ENCODE measurements at regions not wholly inside any gene's neighbourhood (a gene's known extent, or its start where the extent isn't known, plus 50 kb on each side); places are given as distances from the start of the nearest gene placed in this dataset.

DNA sequence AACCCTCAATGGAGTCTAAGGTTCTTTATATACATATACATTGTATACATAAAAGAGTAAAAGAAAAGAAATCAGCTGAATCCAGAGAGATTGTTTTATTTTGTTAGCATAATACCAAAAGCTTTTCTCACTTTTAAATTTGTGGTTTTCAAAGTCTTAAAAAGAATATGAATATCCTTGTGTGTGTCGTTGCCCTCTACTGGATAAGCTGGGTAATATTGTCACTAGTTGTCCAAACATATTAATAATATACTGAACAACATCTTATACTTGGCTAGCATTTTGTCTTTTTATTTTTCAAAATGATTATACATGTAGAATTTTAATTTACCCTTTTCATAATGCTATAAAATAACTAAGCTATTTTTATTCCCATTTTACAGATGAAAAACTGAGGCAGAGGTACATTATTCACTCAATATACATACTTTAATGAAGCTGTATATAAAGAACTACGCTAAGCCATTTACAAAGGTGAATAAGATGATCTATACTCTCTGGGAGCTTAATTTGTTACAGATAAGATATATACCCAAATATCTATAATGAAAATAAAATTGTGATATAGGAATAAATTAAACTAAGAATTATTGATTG, 531.7 kb downstream of the TFAP2B start:
- no peaks in the 10 kb centered on the region for H3K4me1 Mint-ChIP-seq
- Histone ChIP-seq H3K4me3 (no peak overlapping the region), H3K4me1 (ENCODE audit: insufficient read depth) (no peaks in the 10 kb centered on the region), H2AFZ (no peak overlapping the region), H3K27me3 (ENCODE audit: insufficient read depth) (no peaks in the 10 kb centered on the region), H3F3A (replicated peaks; ENCODE audit: low read depth) (no peaks in the 10 kb centered on the region), H3K9me2 (ENCODE audit: insufficient read depth) (no peaks in the 10 kb centered on the region), H3K27ac (ENCODE audit: low read depth) (no peak overlapping the region), H3K36me3 (ENCODE audit: insufficient read depth) (no peaks in the 10 kb centered on the region), H4K20me1 (replicated peaks; ENCODE audit: insufficient read depth) (no peaks in the 10 kb centered on the region), H3K79me2 (replicated peaks; ENCODE audit: insufficient read depth) (no peaks in the 10 kb centered on the region), H3K4me2 (no peak overlapping the region)
- H3K27ac Mint-ChIP-seq, result no peak overlapping the region
- no peaks in the 10 kb centered on the region for H3K36me3 Mint-ChIP-seq (ENCODE audit: low read depth)
- TF ChIP-seq, protein P1, sequence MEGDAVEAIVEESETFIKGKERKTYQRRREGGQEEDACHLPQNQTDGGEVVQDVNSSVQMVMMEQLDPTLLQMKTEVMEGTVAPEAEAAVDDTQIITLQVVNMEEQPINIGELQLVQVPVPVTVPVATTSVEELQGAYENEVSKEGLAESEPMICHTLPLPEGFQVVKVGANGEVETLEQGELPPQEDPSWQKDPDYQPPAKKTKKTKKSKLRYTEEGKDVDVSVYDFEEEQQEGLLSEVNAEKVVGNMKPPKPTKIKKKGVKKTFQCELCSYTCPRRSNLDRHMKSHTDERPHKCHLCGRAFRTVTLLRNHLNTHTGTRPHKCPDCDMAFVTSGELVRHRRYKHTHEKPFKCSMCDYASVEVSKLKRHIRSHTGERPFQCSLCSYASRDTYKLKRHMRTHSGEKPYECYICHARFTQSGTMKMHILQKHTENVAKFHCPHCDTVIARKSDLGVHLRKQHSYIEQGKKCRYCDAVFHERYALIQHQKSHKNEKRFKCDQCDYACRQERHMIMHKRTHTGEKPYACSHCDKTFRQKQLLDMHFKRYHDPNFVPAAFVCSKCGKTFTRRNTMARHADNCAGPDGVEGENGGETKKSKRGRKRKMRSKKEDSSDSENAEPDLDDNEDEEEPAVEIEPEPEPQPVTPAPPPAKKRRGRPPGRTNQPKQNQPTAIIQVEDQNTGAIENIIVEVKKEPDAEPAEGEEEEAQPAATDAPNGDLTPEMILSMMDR (conservative IDR thresholded peaks at IDR 0.05; ENCODE audit: low read depth in 2 of 2), result peak in 1 of 2 experiments; percentile 77; a peak in 3 of 4 replicates
- TF ChIP-seq, protein P2, sequence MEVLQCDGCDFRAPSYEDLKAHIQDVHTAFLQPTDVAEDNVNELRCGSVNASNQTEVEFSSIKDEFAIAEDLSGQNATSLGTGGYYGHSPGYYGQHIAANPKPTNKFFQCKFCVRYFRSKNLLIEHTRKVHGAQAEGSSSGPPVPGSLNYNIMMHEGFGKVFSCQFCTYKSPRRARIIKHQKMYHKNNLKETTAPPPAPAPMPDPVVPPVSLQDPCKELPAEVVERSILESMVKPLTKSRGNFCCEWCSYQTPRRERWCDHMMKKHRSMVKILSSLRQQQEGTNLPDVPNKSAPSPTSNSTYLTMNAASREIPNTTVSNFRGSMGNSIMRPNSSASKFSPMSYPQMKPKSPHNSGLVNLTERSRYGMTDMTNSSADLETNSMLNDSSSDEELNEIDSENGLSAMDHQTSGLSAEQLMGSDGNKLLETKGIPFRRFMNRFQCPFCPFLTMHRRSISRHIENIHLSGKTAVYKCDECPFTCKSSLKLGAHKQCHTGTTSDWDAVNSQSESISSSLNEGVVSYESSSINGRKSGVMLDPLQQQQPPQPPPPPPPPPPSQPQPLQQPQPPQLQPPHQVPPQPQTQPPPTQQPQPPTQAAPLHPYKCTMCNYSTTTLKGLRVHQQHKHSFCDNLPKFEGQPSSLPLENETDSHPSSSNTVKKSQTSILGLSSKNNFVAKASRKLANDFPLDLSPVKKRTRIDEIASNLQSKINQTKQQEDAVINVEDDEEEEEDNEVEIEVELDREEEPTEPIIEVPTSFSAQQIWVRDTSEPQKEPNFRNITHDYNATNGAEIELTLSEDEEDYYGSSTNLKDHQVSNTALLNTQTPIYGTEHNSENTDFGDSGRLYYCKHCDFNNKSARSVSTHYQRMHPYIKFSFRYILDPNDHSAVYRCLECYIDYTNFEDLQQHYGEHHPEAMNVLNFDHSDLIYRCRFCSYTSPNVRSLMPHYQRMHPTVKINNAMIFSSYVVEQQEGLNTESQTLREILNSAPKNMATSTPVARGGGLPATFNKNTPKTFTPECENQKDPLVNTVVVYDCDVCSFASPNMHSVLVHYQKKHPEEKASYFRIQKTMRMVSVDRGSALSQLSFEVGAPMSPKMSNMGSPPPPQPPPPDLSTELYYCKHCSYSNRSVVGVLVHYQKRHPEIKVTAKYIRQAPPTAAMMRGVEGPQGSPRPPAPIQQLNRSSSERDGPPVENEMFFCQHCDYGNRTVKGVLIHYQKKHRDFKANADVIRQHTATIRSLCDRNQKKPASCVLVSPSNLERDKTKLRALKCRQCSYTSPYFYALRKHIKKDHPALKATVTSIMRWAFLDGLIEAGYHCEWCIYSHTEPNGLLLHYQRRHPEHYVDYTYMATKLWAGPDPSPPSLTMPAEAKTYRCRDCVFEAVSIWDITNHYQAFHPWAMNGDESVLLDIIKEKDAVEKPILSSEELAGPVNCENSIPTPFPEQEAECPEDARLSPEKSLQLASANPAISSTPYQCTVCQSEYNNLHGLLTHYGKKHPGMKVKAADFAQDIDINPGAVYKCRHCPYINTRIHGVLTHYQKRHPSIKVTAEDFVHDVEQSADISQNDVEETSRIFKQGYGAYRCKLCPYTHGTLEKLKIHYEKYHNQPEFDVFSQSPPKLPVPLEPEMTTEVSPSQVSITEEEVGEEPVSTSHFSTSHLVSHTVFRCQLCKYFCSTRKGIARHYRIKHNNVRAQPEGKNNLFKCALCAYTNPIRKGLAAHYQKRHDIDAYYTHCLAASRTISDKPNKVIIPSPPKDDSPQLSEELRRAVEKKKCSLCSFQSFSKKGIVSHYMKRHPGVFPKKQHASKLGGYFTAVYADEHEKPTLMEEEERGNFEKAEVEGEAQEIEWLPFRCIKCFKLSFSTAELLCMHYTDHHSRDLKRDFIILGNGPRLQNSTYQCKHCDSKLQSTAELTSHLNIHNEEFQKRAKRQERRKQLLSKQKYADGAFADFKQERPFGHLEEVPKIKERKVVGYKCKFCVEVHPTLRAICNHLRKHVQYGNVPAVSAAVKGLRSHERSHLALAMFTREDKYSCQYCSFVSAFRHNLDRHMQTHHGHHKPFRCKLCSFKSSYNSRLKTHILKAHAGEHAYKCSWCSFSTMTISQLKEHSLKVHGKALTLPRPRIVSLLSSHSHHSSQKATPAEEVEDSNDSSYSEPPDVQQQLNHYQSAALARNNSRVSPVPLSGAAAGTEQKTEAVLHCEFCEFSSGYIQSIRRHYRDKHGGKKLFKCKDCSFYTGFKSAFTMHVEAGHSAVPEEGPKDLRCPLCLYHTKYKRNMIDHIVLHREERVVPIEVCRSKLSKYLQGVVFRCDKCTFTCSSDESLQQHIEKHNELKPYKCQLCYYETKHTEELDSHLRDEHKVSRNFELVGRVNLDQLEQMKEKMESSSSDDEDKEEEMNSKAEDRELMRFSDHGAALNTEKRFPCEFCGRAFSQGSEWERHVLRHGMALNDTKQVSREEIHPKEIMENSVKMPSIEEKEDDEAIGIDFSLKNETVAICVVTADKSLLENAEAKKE (CRISPR knock-in tag; IDR thresholded peaks at IDR 0.05), result no peak
- no peak overlapping the region for H3K4me3 Mint-ChIP-seq
- H3K27me3 Mint-ChIP-seq (ENCODE audit: insufficient read depth, low read depth, poor library complexity), result peaks cover 2% of the 10 kb centered on the region
- ATAC-seq (no peak), DNase-seq (ENCODE audit: low spot score) (peak; percentile 15)
- H3K9me3 Mint-ChIP-seq, result no peaks in the 10 kb centered on the region; the same call in 1 of the 3 replicates

DNA sequence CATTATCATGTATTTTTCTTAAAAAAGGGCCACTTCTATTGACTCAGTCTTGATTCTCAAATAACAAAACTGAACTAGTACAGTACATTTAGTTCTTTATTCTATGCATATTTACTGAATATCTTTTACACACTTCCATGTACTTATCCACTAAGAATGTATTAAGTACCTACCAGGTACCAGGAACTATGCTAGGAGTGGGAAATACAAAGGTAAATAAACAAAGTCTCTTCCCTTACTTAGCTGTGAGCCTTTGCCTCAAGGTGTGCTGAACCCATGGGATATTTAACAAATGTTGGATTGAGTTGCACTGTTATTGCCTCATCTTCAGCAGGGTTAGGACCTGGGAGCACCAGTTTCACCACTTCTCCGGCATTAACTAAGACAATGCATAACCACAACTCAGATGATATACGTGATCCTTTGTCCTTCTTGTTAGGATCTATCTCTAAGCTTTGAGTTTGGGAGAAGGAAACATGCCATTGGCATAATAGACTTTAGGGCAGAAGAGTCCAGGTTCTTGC, 533.9 kb downstream of the TFAP2B start:
- H4K20me1 ChIP-seq (replicated peaks; ENCODE audit: insufficient read depth), result no peaks in the 10 kb centered on the region
- H3K27me3 ChIP-seq (ENCODE audit: insufficient read depth), result no peaks in the 10 kb centered on the region
- no peak overlapping the region for H2AFZ ChIP-seq
- no peaks in the 10 kb centered on the region; the same call in 2 of the 3 replicates for H3K9me3 Mint-ChIP-seq
- H3K27ac ChIP-seq (ENCODE audit: low read depth), result no peak overlapping the region
- H3K4me1 Mint-ChIP-seq, result no peaks in the 10 kb centered on the region
- H3K36me3 ChIP-seq (ENCODE audit: insufficient read depth), result no peaks in the 10 kb centered on the region
- H3K36me3 Mint-ChIP-seq (ENCODE audit: low read depth), result no peaks in the 10 kb centered on the region
- no peaks in the 10 kb centered on the region for H3K79me2 ChIP-seq (replicated peaks; ENCODE audit: insufficient read depth)
- no peaks in the 10 kb centered on the region for H3K4me1 ChIP-seq (ENCODE audit: insufficient read depth)
- H3K27ac Mint-ChIP-seq, result no peak overlapping the region
- DNase-seq (ENCODE audit: low spot score) (no peak), ATAC-seq (no peak)
- peaks cover 2% of the 10 kb centered on the region for H3K27me3 Mint-ChIP-seq (ENCODE audit: insufficient read depth, low read depth, poor library complexity)
- no peaks in the 10 kb centered on the region for H3F3A ChIP-seq (replicated peaks; ENCODE audit: low read depth)
- no peak overlapping the region for H3K4me2 ChIP-seq
- H3K4me3 Mint-ChIP-seq, result no peak overlapping the region
- H3K9me2 ChIP-seq (ENCODE audit: insufficient read depth), result no peaks in the 10 kb centered on the region
- H3K4me3 ChIP-seq, result no peak overlapping the region
- TF ChIP-seq, protein P2 (CRISPR knock-in tag; IDR thresholded peaks at IDR 0.05), result no peak
